Right cardiac atrium (tissue), 5 donors: ENCODE measurements at regions not wholly inside any gene's neighbourhood (a gene's known extent, or its start where the extent isn't known, plus 50 kb on each side); places are given as distances from the start of the nearest gene placed in this dataset.

Experiments used
- ATAC-seq, 2 donors: fragments of 200-7000 bp; cut with Tn5 transposase; one replicate each; pipeline versions ENCODE4 v1.8.0 to v1.9.1; 2020; ENCODE audit warnings: moderate library complexity in 2 of 2, mild to moderate bottlenecking in 1 of 2
- DNase-seq, 3 donors: peaks; one replicate each; pipeline ENCODE4 v3.0.0-alpha.2; 2020
- H3K27ac ChIP-seq: one replicate; pipeline ENCODE4 v1.5.1; 2013; ENCODE audit warnings: mild to moderate bottlenecking, low read length, control low read depth, moderate library complexity
- H3K27me3 ChIP-seq: one replicate; pipeline ENCODE4 v1.6.1; 2013; ENCODE audit not compliant: control insufficient read depth, insufficient read depth
- H3K4me1 ChIP-seq: one replicate; pipeline ENCODE4 v1.6.1; 2013; ENCODE audit warnings: low read length; ENCODE audit not compliant: control insufficient read depth, insufficient read depth
- H3K4me3 ChIP-seq: one replicate; pipeline ENCODE4 v1.5.1; 2013; ENCODE audit warnings: low read length, control low read depth
- H3K9me3 ChIP-seq: one replicate; pipeline ENCODE4 v1.6.1; 2013; ENCODE audit warnings: low read length; ENCODE audit not compliant: control insufficient read depth
- WGBS: extraction: QIAGEN DNeasy Blood & Tissue Kit; methylation state at CpG from one replicate; pipeline ENCODE4 v1.1.7; 2013; 5-methylcytosine and 5-hydroxymethylcytosine counted together
- intact Hi-C, 4 donors: fragments of 100-400 bp; cut with DNase I; formaldehyde crosslinking; loops; one replicate each; pipeline versions ENCODE4 v1.11.0 to v1.14.0; 2022 to 2023
- donor health status: healthy with polysubstance abuse.
- donor health status: DM: no; HTN: yes; CAD: no.
- donor health status: DM: no; HTN: no; CAD: no.
- donor health status: DM: no; HTN: yes; CAD: no; lungs with severe emphysema.
- donor health status: DM: yes; HTN: yes; CAD: no.

- Histone ChIP-seq H3K9me3 (peaks cover 2% of the 10 kb centered on the region), H3K27me3 (no peaks in the 10 kb centered on the region), H3K4me1 (no peaks in the 10 kb centered on the region), H3K4me3 (no peak overlapping the region), H3K27ac (no peak overlapping the region)
- intact Hi-C loops: no loop called here
- DNase-seq (no peak), ATAC-seq (no peak)
- 43% methylated on average over 3 of the region's 3 CpGs for WGBS
Observed at GRCh38 chr5:12119657-12120056, 215.4 kb upstream of the CTNND2 start.

GRCh38 chr5:12114075-12114474 is 209.8 kb upstream of the CTNND2 start:
- no peak for DNase-seq
- H3K27me3 ChIP-seq: no peaks in the 10 kb centered on the region
- WGBS: 88% methylated on average over 1 of the region's 1 CpG
- no peak overlapping the region for H3K4me3 ChIP-seq
- no peaks in the 10 kb centered on the region for H3K4me1 ChIP-seq
- intact Hi-C loops: no loop called here
- no peaks in the 10 kb centered on the region for H3K9me3 ChIP-seq
- ATAC-seq: no peak
- no peak overlapping the region for H3K27ac ChIP-seq

GRCh38 chr5:12113062-12113461 is 208.8 kb upstream of the CTNND2 start:
- DNase-seq: no peak
- intact Hi-C loops: no loop called here
- Histone ChIP-seq H3K9me3 (no peaks in the 10 kb centered on the region), H3K27me3 (no peaks in the 10 kb centered on the region), H3K4me3 (no peak overlapping the region), H3K4me1 (no peaks in the 10 kb centered on the region), H3K27ac (no peak overlapping the region)
- no peak for ATAC-seq
- 63% methylated on average over 3 of the region's 3 CpGs for WGBS

GRCh38 chr5:12111261-12111660 is 207.0 kb upstream of the CTNND2 start:
- intact Hi-C loops: no loop called here
- Histone ChIP-seq H3K4me3 (no peak overlapping the region), H3K9me3 (no peaks in the 10 kb centered on the region), H3K4me1 (no peaks in the 10 kb centered on the region), H3K27ac (no peak overlapping the region), H3K27me3 (no peaks in the 10 kb centered on the region)
- no peak for ATAC-seq
- 61% methylated on average over 2 of the region's 2 CpGs for WGBS
- DNase-seq: no peak

- no peaks in the 10 kb centered on the region for H3K4me1 ChIP-seq
- no peak for ATAC-seq
- no peaks in the 10 kb centered on the region for H3K9me3 ChIP-seq
- DNase-seq: no peak
- WGBS: 85% methylated on average over 3 of the region's 3 CpGs
- H3K27me3 ChIP-seq: no peaks in the 10 kb centered on the region
- no peak overlapping the region for H3K4me3 ChIP-seq
- intact Hi-C loops: no loop called here
- H3K27ac ChIP-seq: no peak overlapping the region
Observed at GRCh38 chr5:12110629-12111028, 206.4 kb upstream of the CTNND2 start.

- Histone ChIP-seq H3K9me3 (no peaks in the 10 kb centered on the region), H3K4me1 (no peaks in the 10 kb centered on the region), H3K27ac (no peak overlapping the region), H3K4me3 (no peak overlapping the region), H3K27me3 (no peaks in the 10 kb centered on the region)
- 37% methylated on average over 5 of the region's 5 CpGs for WGBS
- intact Hi-C loops: no loop called here
- no peak for DNase-seq
- no peak for ATAC-seq
Observed at GRCh38 chr5:12109075-12109688, 204.9 kb upstream of the CTNND2 start.

GRCh38 chr5:12102151-12102550 is 197.9 kb upstream of the CTNND2 start:
- ATAC-seq: no peak
- Histone ChIP-seq H3K4me3 (no peak overlapping the region), H3K27ac (no peak overlapping the region), H3K27me3 (no peaks in the 10 kb centered on the region), H3K4me1 (no peaks in the 10 kb centered on the region), H3K9me3 (peaks cover 3% of the 10 kb centered on the region)
- 80% methylated on average over 3 of the region's 3 CpGs for WGBS
- DNase-seq: no peak
- intact Hi-C loops: no loop called here

- Histone ChIP-seq H3K9me3 (peaks cover 3% of the 10 kb centered on the region), H3K27me3 (no peaks in the 10 kb centered on the region), H3K4me1 (no peaks in the 10 kb centered on the region), H3K27ac (no peak overlapping the region), H3K4me3 (no peak overlapping the region)
- no peak for ATAC-seq
- intact Hi-C loops: no loop called here
- no peak for DNase-seq
Observed at GRCh38 chr5:12100542-12100941, 196.3 kb upstream of the CTNND2 start.

GRCh38 chr5:12099296-12099695 is 195.1 kb upstream of the CTNND2 start:
- Histone ChIP-seq H3K4me1 (no peaks in the 10 kb centered on the region), H3K27me3 (no peaks in the 10 kb centered on the region)
- intact Hi-C loops: no loop called here

GRCh38 chr5:12095808-12096281 is 191.6 kb upstream of the CTNND2 start:
- no peaks in the 10 kb centered on the region for H3K27me3 ChIP-seq
- 54% methylated on average over 1 of the region's 1 CpG for WGBS

More at GRCh38 chr5:12099296-12099695, 195.1 kb upstream of the CTNND2 start:
- Histone ChIP-seq H3K9me3 (peaks cover 3% of the 10 kb centered on the region), H3K27ac (no peak overlapping the region), H3K4me3 (no peak overlapping the region)
- 62% methylated on average over 4 of the region's 4 CpGs for WGBS
- ATAC-seq: no peak
- DNase-seq: no peak

GRCh38 chr5:12093586-12093985 is 189.3 kb upstream of the CTNND2 start:
- intact Hi-C loops: no loop called here
- WGBS: over 99% methylated on average over 6 of the region's 6 CpGs
- H3K27ac ChIP-seq: no peak overlapping the region
- H3K4me3 ChIP-seq: no peak overlapping the region
- H3K27me3 ChIP-seq: no peaks in the 10 kb centered on the region
- no peaks in the 10 kb centered on the region for H3K9me3 ChIP-seq
- H3K4me1 ChIP-seq: no peaks in the 10 kb centered on the region
- ATAC-seq (no peak), DNase-seq (no peak)

More at GRCh38 chr5:12095808-12096281, 191.6 kb upstream of the CTNND2 start:
- DNase-seq (no peak), ATAC-seq (no peak)
- H3K9me3 ChIP-seq: no peaks in the 10 kb centered on the region
- H3K4me1 ChIP-seq: no peaks in the 10 kb centered on the region
- H3K4me3 ChIP-seq: no peak overlapping the region
- intact Hi-C loops: no loop called here
- no peak overlapping the region for H3K27ac ChIP-seq

GRCh38 chr5:12080761-12081160 is 176.5 kb upstream of the CTNND2 start:
- Histone ChIP-seq H3K9me3 (peaks cover 2% of the 10 kb centered on the region), H3K27me3 (no peaks in the 10 kb centered on the region), H3K4me1 (no peaks in the 10 kb centered on the region), H3K4me3 (no peak overlapping the region), H3K27ac (no peak overlapping the region)
- 37% methylated on average over 1 of the region's 1 CpG for WGBS
- ATAC-seq (no peak), DNase-seq (no peak)
- intact Hi-C loops: no loop called here
